Cardiac muscle cell (in vitro differentiated cells and primary cell): ENCODE measurements at regions not wholly inside any gene's neighbourhood (a gene's known extent, or its start where the extent isn't known, plus 50 kb on each side); places are given as distances from the start of the nearest gene placed in this dataset.

Experiments
- DNase-seq, 2 donors: peaks; one replicate each; pipeline versions ENCODE4 v3.0.0 to v3.0.0-alpha.2; 2010 to 2017; ENCODE audit warnings: low read depth in 1 of 2, low spot score in 1 of 2
- H3K27ac ChIP-seq: fragments of 200-600 bp; sonication (generic); 2 replicates; pipeline ENCODE4 v1.5.1; 2016
- H3K27me3 ChIP-seq: fragments of 200-600 bp; sonication (generic); 2 replicates; pipeline ENCODE4 v1.6.0; 2016; ENCODE audit warnings: control low read depth
- H3K36me3 ChIP-seq: fragments of 200-600 bp; sonication (generic); 2 replicates; pipeline ENCODE4 v1.5.1; 2016; ENCODE audit warnings: control low read depth
- H3K4me1 ChIP-seq: fragments of 200-600 bp; sonication (generic); 2 replicates; pipeline ENCODE4 v1.8.1; 2017; ENCODE audit warnings: low read depth, mild to moderate bottlenecking, mixed run types
- H3K4me3 ChIP-seq: fragments of 200-600 bp; sonication (generic); 2 replicates; pipeline ENCODE4 v1.5.1; 2016; ENCODE audit warnings: mild to moderate bottlenecking
- H3K9me3 ChIP-seq: fragments of 200-600 bp; sonication (generic); 2 replicates; pipeline ENCODE4 v1.5.1; 2017; ENCODE audit warnings: low read depth, mild to moderate bottlenecking, control low read depth
- TF ChIP-seq, protein P1 (sequence below): IDR thresholded peaks from 2 replicates; pipeline ENCODE4 v1.5.1; 2012; ENCODE audit warnings: low read depth, mild to moderate bottlenecking, low read length

DNA sequence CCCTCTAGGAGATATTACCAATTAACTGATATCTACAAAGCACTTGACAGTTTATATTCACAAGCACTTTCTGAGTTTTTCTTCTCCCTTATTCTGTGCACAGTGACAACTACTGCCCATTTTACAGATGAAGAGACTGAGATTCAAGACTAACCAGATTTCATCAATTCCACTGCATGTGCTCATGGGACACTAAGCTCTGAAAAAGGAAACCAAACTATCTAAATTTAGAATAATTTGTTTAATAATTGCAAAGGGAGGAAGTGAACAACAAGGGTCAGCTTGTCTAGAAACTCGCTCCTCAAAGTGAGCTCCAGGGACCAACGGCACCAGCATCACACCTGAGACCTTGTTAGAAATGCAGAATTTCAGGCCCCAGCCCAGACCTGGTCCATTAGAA, 50.8 kb upstream of the MYLIP start:
- TF ChIP-seq, protein P1, sequence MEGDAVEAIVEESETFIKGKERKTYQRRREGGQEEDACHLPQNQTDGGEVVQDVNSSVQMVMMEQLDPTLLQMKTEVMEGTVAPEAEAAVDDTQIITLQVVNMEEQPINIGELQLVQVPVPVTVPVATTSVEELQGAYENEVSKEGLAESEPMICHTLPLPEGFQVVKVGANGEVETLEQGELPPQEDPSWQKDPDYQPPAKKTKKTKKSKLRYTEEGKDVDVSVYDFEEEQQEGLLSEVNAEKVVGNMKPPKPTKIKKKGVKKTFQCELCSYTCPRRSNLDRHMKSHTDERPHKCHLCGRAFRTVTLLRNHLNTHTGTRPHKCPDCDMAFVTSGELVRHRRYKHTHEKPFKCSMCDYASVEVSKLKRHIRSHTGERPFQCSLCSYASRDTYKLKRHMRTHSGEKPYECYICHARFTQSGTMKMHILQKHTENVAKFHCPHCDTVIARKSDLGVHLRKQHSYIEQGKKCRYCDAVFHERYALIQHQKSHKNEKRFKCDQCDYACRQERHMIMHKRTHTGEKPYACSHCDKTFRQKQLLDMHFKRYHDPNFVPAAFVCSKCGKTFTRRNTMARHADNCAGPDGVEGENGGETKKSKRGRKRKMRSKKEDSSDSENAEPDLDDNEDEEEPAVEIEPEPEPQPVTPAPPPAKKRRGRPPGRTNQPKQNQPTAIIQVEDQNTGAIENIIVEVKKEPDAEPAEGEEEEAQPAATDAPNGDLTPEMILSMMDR = no peak
- H3K4me1 ChIP-seq = no peaks in the 10 kb centered on the region
- H3K27ac ChIP-seq = no peak overlapping the region
- H3K36me3 ChIP-seq = no peaks in the 10 kb centered on the region
- no peak for DNase-seq
- no peaks in the 10 kb centered on the region for H3K27me3 ChIP-seq
- H3K4me3 ChIP-seq = no peak overlapping the region
- H3K9me3 ChIP-seq = no peaks in the 10 kb centered on the region

DNA sequence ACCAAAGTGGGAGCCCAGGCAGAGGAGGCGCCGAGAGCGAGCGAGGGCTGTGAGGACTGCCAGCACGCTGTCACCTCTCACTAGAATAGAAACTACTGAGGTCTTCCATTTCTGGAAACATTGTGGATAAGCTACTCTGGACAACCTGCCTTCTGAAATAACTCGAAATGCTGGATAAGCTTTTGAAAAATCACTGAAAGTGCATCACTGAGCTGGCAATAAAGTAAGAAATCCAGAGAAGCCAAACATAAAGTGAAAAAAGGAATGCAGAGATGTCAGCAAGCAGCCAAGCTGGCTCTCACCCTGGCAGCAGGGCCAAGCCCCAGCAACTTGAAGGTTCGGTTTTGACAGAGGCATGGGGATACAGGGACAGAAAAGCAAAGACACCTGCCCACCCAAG, 59.2 kb upstream of the MYLIP start:
- no peak for DNase-seq
- Histone ChIP-seq H3K4me1 (no peaks in the 10 kb centered on the region), H3K36me3 (no peaks in the 10 kb centered on the region), H3K27me3 (no peaks in the 10 kb centered on the region), H3K4me3 (no peak overlapping the region), H3K27ac (no peak overlapping the region), H3K9me3 (no peaks in the 10 kb centered on the region)
- TF ChIP-seq, protein P1 = no peak

GRCh38 chr6:16069222-16069621, 59.7 kb upstream of the MYLIP start:
- DNase-seq = no peak
- Histone ChIP-seq H3K36me3 (no peaks in the 10 kb centered on the region), H3K4me1 (no peaks in the 10 kb centered on the region), H3K27ac (no peak overlapping the region), H3K9me3 (no peaks in the 10 kb centered on the region), H3K27me3 (no peaks in the 10 kb centered on the region), H3K4me3 (no peak overlapping the region)
- TF ChIP-seq, protein P1 = no peak

- H3K4me1 ChIP-seq = no peaks in the 10 kb centered on the region
- H3K27me3 ChIP-seq = no peaks in the 10 kb centered on the region
- H3K9me3 ChIP-seq = no peaks in the 10 kb centered on the region
- DNase-seq = no peak
- H3K36me3 ChIP-seq = no peaks in the 10 kb centered on the region
- no peak overlapping the region for H3K4me3 ChIP-seq
- TF ChIP-seq, protein P1 = no peak
- H3K27ac ChIP-seq = no peak overlapping the region
These were observed 61.3 kb upstream of the MYLIP start for GRCh38 chr6:16067568-16067967.

- Histone ChIP-seq H3K27me3 (no peaks in the 10 kb centered on the region), H3K4me1 (no peaks in the 10 kb centered on the region), H3K9me3 (no peaks in the 10 kb centered on the region), H3K36me3 (no peaks in the 10 kb centered on the region), H3K4me3 (no peak overlapping the region), H3K27ac (no peak overlapping the region)
- no peak for DNase-seq
- TF ChIP-seq, protein P1 = no peak
These were observed 64.2 kb upstream of the MYLIP start for GRCh38 chr6:16064671-16065072.

- H3K27me3 ChIP-seq = no peaks in the 10 kb centered on the region
- H3K4me3 ChIP-seq = no peak overlapping the region
- no peak overlapping the region for H3K27ac ChIP-seq
- no peaks in the 10 kb centered on the region for H3K36me3 ChIP-seq
- TF ChIP-seq, protein P1 = no peak
- H3K4me1 ChIP-seq = peaks cover 1% of the 10 kb centered on the region
- no peak for DNase-seq
- no peaks in the 10 kb centered on the region for H3K9me3 ChIP-seq
These were observed 65.3 kb upstream of the MYLIP start for GRCh38 chr6:16063580-16063979.
